ENCODE measurements at regions not wholly inside any gene's neighbourhood (a gene's known extent, or its start where the extent isn't known, plus 50 kb on each side); places are given as distances from the start of the nearest gene placed in this dataset.

DNA sequence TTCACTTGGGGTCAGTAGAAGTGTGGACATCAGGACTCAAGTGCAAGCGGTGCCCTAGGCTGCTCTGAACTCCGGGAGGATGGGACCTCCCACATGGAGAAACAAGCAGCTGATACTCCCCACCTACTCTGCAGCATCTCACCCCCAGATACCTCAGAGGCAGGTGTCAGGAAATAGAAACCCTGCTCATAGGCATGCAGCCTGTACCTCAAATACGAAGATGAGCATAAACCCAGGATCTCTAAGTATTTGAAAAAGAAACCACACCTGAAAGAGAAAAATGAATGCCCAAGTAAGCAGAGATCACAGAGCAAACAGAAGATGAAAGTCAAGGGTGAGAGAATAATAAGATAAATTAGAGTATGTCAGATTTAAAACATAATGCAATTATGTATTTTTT is 75.6 kb upstream of the WSCD2 start (continued):
- TF ChIP-seq, protein P1, sequence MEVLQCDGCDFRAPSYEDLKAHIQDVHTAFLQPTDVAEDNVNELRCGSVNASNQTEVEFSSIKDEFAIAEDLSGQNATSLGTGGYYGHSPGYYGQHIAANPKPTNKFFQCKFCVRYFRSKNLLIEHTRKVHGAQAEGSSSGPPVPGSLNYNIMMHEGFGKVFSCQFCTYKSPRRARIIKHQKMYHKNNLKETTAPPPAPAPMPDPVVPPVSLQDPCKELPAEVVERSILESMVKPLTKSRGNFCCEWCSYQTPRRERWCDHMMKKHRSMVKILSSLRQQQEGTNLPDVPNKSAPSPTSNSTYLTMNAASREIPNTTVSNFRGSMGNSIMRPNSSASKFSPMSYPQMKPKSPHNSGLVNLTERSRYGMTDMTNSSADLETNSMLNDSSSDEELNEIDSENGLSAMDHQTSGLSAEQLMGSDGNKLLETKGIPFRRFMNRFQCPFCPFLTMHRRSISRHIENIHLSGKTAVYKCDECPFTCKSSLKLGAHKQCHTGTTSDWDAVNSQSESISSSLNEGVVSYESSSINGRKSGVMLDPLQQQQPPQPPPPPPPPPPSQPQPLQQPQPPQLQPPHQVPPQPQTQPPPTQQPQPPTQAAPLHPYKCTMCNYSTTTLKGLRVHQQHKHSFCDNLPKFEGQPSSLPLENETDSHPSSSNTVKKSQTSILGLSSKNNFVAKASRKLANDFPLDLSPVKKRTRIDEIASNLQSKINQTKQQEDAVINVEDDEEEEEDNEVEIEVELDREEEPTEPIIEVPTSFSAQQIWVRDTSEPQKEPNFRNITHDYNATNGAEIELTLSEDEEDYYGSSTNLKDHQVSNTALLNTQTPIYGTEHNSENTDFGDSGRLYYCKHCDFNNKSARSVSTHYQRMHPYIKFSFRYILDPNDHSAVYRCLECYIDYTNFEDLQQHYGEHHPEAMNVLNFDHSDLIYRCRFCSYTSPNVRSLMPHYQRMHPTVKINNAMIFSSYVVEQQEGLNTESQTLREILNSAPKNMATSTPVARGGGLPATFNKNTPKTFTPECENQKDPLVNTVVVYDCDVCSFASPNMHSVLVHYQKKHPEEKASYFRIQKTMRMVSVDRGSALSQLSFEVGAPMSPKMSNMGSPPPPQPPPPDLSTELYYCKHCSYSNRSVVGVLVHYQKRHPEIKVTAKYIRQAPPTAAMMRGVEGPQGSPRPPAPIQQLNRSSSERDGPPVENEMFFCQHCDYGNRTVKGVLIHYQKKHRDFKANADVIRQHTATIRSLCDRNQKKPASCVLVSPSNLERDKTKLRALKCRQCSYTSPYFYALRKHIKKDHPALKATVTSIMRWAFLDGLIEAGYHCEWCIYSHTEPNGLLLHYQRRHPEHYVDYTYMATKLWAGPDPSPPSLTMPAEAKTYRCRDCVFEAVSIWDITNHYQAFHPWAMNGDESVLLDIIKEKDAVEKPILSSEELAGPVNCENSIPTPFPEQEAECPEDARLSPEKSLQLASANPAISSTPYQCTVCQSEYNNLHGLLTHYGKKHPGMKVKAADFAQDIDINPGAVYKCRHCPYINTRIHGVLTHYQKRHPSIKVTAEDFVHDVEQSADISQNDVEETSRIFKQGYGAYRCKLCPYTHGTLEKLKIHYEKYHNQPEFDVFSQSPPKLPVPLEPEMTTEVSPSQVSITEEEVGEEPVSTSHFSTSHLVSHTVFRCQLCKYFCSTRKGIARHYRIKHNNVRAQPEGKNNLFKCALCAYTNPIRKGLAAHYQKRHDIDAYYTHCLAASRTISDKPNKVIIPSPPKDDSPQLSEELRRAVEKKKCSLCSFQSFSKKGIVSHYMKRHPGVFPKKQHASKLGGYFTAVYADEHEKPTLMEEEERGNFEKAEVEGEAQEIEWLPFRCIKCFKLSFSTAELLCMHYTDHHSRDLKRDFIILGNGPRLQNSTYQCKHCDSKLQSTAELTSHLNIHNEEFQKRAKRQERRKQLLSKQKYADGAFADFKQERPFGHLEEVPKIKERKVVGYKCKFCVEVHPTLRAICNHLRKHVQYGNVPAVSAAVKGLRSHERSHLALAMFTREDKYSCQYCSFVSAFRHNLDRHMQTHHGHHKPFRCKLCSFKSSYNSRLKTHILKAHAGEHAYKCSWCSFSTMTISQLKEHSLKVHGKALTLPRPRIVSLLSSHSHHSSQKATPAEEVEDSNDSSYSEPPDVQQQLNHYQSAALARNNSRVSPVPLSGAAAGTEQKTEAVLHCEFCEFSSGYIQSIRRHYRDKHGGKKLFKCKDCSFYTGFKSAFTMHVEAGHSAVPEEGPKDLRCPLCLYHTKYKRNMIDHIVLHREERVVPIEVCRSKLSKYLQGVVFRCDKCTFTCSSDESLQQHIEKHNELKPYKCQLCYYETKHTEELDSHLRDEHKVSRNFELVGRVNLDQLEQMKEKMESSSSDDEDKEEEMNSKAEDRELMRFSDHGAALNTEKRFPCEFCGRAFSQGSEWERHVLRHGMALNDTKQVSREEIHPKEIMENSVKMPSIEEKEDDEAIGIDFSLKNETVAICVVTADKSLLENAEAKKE (CRISPR knock-in tag; IDR thresholded peaks at IDR 0.05): no peak
- TF ChIP-seq EZH2phosphoT487 (IDR thresholded peaks at IDR 0.05; ENCODE audit: unreplicated experiment) (no peak), ZNF114 (CRISPR knock-in tag; IDR thresholded peaks at IDR 0.05) (no peak), JUNB (IDR thresholded peaks at IDR 0.05; ENCODE audit: unreplicated experiment) (no peak), POLR2AphosphoS5 (IDR thresholded peaks at IDR 0.05; ENCODE audit: low read depth) (no peak)
- TF ChIP-seq, protein P2, sequence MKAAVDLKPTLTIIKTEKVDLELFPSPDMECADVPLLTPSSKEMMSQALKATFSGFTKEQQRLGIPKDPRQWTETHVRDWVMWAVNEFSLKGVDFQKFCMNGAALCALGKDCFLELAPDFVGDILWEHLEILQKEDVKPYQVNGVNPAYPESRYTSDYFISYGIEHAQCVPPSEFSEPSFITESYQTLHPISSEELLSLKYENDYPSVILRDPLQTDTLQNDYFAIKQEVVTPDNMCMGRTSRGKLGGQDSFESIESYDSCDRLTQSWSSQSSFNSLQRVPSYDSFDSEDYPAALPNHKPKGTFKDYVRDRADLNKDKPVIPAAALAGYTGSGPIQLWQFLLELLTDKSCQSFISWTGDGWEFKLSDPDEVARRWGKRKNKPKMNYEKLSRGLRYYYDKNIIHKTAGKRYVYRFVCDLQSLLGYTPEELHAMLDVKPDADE (IDR thresholded peaks at IDR 0.05): no peak

DNA sequence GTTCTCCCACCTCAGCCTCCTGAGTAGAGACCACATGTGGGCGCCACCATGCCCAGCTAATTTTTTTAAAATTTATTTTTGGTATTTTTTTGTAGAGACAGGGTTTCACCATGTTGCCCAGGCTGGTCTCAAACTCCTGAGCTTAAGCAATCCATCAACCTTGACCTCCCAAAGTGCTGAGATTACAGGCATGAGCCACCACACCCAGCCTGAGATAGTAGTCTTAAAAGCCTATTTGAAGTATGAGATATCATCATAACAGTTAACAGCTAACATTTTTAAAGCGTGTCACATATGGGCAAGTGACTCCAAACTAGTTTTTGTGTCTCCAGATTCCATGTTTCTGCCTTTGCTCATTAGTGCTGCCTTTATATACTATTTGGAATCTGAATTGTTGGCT is 74.6 kb upstream of the WSCD2 start:
- no peaks in the 10 kb centered on the region for H3K4me1 ChIP-seq (ENCODE audit: insufficient read depth)
- H3K4me2 ChIP-seq: no peak overlapping the region
- no peaks in the 10 kb centered on the region for H3K27me3 Mint-ChIP-seq (ENCODE audit: insufficient read depth, low read depth, poor library complexity)
- DNase-seq (ENCODE audit: low spot score) (no peak), ATAC-seq (no peak)
- no peaks in the 10 kb centered on the region for H3K79me2 ChIP-seq (replicated peaks; ENCODE audit: insufficient read depth)
- no peaks in the 10 kb centered on the region; the same call in 2 of the 3 replicates for H3K9me3 Mint-ChIP-seq
- no peaks in the 10 kb centered on the region for H3K36me3 ChIP-seq (ENCODE audit: insufficient read depth)
- no peak overlapping the region for H3K4me3 Mint-ChIP-seq
- H3K27ac ChIP-seq (ENCODE audit: low read depth): no peak overlapping the region
- H4K20me1 ChIP-seq (replicated peaks; ENCODE audit: insufficient read depth): no peaks in the 10 kb centered on the region
- H3K4me3 ChIP-seq: no peak overlapping the region
- no peak overlapping the region for H3K27ac Mint-ChIP-seq
- peaks cover 17% of the 10 kb centered on the region for H3K4me1 Mint-ChIP-seq
- H3F3A ChIP-seq (replicated peaks; ENCODE audit: low read depth): no peaks in the 10 kb centered on the region
- no peaks in the 10 kb centered on the region for H3K36me3 Mint-ChIP-seq (ENCODE audit: low read depth)
- H2AFZ ChIP-seq: no peak overlapping the region
- H3K9me2 ChIP-seq (ENCODE audit: insufficient read depth): no peaks in the 10 kb centered on the region
- no peaks in the 10 kb centered on the region for H3K27me3 ChIP-seq (ENCODE audit: insufficient read depth)
- TF ChIP-seq, protein P1 (CRISPR knock-in tag; IDR thresholded peaks at IDR 0.05): no peak
- no peak for TF ChIP-seq EZH2 (IDR thresholded peaks at IDR 0.05; ENCODE audit: low read depth, unreplicated experiment)

All from GM23338 (cell line).